ENCODE measurements at regions not wholly inside any gene's neighbourhood (a gene's known extent, or its start where the extent isn't known, plus 50 kb on each side); places are given as distances from the start of the nearest gene placed in this dataset.

GRCh38 chr2:20115374-20115773, 63.9 kb upstream of the LAPTM4A start:
- no peak for TF ChIP-seq POLR2A (IDR thresholded peaks at IDR 0.05)
- TF ChIP-seq POLR2AphosphoS5 (IDR thresholded peaks at IDR 0.05; ENCODE audit: insufficient read depth in 1 of 2, low read depth in 1 of 2), result no peak

All from vagina (tissue), 2 donors.